Vagina (tissue), 2 donors: ENCODE measurements at regions not wholly inside any gene's neighbourhood (a gene's known extent, or its start where the extent isn't known, plus 50 kb on each side); places are given as distances from the start of the nearest gene placed in this dataset.

Experiments
- DNase-seq, 2 donors: peaks; one replicate each; pipeline ENCODE4 v3.0.0-alpha.2; 2017; ENCODE audit errors: extremely low spot score in 2 of 2
- H3K27ac ChIP-seq: fragments of 200-600 bp; sonication (generic); one replicate; pipeline ENCODE4 v1.5.1; 2019
- H3K27me3 ChIP-seq: fragments of 200-600 bp; sonication (generic); one replicate; pipeline ENCODE4 v1.5.1; 2019
- H3K36me3 ChIP-seq, 2 donors: fragments of 200-600 bp; sonication (generic); one replicate each; pipeline ENCODE4 v1.5.1; 2017 to 2019
- H3K4me1 ChIP-seq: fragments of 200-600 bp; sonication (generic); one replicate; pipeline ENCODE4 v1.5.1; 2019
- H3K4me3 ChIP-seq, 2 donors: fragments of 200-600 bp; sonication (generic); 1 replicate in 1 of 2; 2 replicates in 1 of 2; pipeline ENCODE4 v1.5.1; 2016 to 2019
- H3K9me3 ChIP-seq: fragments of 200-600 bp; sonication (generic); one replicate; pipeline ENCODE4 v1.5.1; 2019
- CTCF ChIP-seq, 3 experiments: fragments of 450-650 bp in 2 of 3; fragments of 200-600 bp in 1 of 3; sonication (generic) in 1 of 3; IDR thresholded peaks; one replicate each; pipeline ENCODE4 v1.5.1; 2017 to 2019; ENCODE audit warnings: antibody characterized with exemption in 3 of 3, mild to moderate bottlenecking in 2 of 3, moderate library complexity in 2 of 3
- POLR2A ChIP-seq, 2 donors: fragments of 450-650 bp; IDR thresholded peaks; one replicate each; pipeline ENCODE4 v1.6.1; 2017; ENCODE audit warnings: antibody characterized with exemption in 2 of 2, mild to moderate bottlenecking in 2 of 2, moderate library complexity in 2 of 2
- POLR2AphosphoS5 ChIP-seq, 2 donors: sonication (generic); formaldehyde crosslinking; IDR thresholded peaks; one replicate each; pipeline ENCODE4 v1.9.0; 2017; ENCODE audit warnings: antibody characterized with exemption in 2 of 2, mild to moderate bottlenecking in 2 of 2, low read depth in 1 of 2; ENCODE audit not compliant: insufficient read depth in 1 of 2
- intact Hi-C: fragments of 100-400 bp; cut with DNase I; formaldehyde crosslinking; loops from one replicate; pipeline ENCODE4 v1.15.1; 2023

GRCh38 chr15:77722759-77723460 is 90.2 kb upstream of the LINGO1 start:
- Histone ChIP-seq H3K36me3 (no peaks in the 10 kb centered on the region), H3K9me3 (no peaks in the 10 kb centered on the region), H3K27me3 (no peaks in the 10 kb centered on the region), H3K4me3 (no peak overlapping the region), H3K27ac (no peak overlapping the region), H3K4me1 (no peaks in the 10 kb centered on the region)
- no peak for DNase-seq
- intact Hi-C loops = no loop called here
- TF ChIP-seq POLR2AphosphoS5 (IDR thresholded peaks at IDR 0.05; ENCODE audit: insufficient read depth in 1 of 2, low read depth in 1 of 2) (no peak), CTCF (IDR thresholded peaks at IDR 0.05) (no peak), POLR2A (IDR thresholded peaks at IDR 0.05) (no peak)

GRCh38 chr15:77721963-77722362 is 89.3 kb upstream of the LINGO1 start:
- no peaks in the 10 kb centered on the region for H3K9me3 ChIP-seq
- H3K36me3 ChIP-seq = no peaks in the 10 kb centered on the region
- H3K4me1 ChIP-seq = no peaks in the 10 kb centered on the region
- no peak for DNase-seq
- H3K27ac ChIP-seq = no peak overlapping the region
- H3K27me3 ChIP-seq = no peaks in the 10 kb centered on the region
- TF ChIP-seq POLR2AphosphoS5 (IDR thresholded peaks at IDR 0.05; ENCODE audit: insufficient read depth in 1 of 2, low read depth in 1 of 2) (no peak), CTCF (IDR thresholded peaks at IDR 0.05) (no peak)
- no peak overlapping the region for H3K4me3 ChIP-seq
- intact Hi-C loops = no loop called here

GRCh38 chr15:77720655-77721054 is 87.9 kb upstream of the LINGO1 start:
- no peak for TF ChIP-seq POLR2AphosphoS5 (IDR thresholded peaks at IDR 0.05; ENCODE audit: insufficient read depth in 1 of 2, low read depth in 1 of 2)
- no peak for TF ChIP-seq CTCF (IDR thresholded peaks at IDR 0.05)
- no peak for TF ChIP-seq POLR2A (IDR thresholded peaks at IDR 0.05)

GRCh38 chr15:77720173-77720572 is 87.5 kb upstream of the LINGO1 start:
- Histone ChIP-seq H3K4me3 (no peak overlapping the region), H3K36me3 (no peaks in the 10 kb centered on the region), H3K4me1 (no peaks in the 10 kb centered on the region), H3K9me3 (no peaks in the 10 kb centered on the region), H3K27me3 (no peaks in the 10 kb centered on the region), H3K27ac (no peak overlapping the region)
- DNase-seq = no peak
- no peak for TF ChIP-seq POLR2AphosphoS5 (IDR thresholded peaks at IDR 0.05; ENCODE audit: insufficient read depth in 1 of 2, low read depth in 1 of 2)
- TF ChIP-seq CTCF (IDR thresholded peaks at IDR 0.05) = no peak
- TF ChIP-seq POLR2A (IDR thresholded peaks at IDR 0.05) = no peak
- intact Hi-C loops = no loop called here

More at GRCh38 chr15:77720655-77721054, 87.9 kb upstream of the LINGO1 start:
- intact Hi-C loops = no loop called here
- Histone ChIP-seq H3K9me3 (no peaks in the 10 kb centered on the region), H3K4me1 (no peaks in the 10 kb centered on the region), H3K27ac (no peak overlapping the region), H3K27me3 (no peaks in the 10 kb centered on the region), H3K36me3 (no peaks in the 10 kb centered on the region), H3K4me3 (no peak overlapping the region)
- DNase-seq = no peak

GRCh38 chr15:77719450-77719849 is 86.7 kb upstream of the LINGO1 start:
- H3K36me3 ChIP-seq = no peaks in the 10 kb centered on the region
- intact Hi-C loops = no loop called here
- H3K4me3 ChIP-seq = no peak overlapping the region
- DNase-seq = no peak
- H3K27me3 ChIP-seq = no peaks in the 10 kb centered on the region
- no peaks in the 10 kb centered on the region for H3K9me3 ChIP-seq
- no peaks in the 10 kb centered on the region for H3K4me1 ChIP-seq
- TF ChIP-seq CTCF (IDR thresholded peaks at IDR 0.05) (no peak), POLR2AphosphoS5 (IDR thresholded peaks at IDR 0.05; ENCODE audit: insufficient read depth in 1 of 2, low read depth in 1 of 2) (no peak), POLR2A (IDR thresholded peaks at IDR 0.05) (no peak)
- H3K27ac ChIP-seq = no peak overlapping the region
